ENCODE measurements at regions not wholly inside any gene's neighbourhood (a gene's known extent, or its start where the extent isn't known, plus 50 kb on each side); places are given as distances from the start of the nearest gene placed in this dataset.

DNA sequence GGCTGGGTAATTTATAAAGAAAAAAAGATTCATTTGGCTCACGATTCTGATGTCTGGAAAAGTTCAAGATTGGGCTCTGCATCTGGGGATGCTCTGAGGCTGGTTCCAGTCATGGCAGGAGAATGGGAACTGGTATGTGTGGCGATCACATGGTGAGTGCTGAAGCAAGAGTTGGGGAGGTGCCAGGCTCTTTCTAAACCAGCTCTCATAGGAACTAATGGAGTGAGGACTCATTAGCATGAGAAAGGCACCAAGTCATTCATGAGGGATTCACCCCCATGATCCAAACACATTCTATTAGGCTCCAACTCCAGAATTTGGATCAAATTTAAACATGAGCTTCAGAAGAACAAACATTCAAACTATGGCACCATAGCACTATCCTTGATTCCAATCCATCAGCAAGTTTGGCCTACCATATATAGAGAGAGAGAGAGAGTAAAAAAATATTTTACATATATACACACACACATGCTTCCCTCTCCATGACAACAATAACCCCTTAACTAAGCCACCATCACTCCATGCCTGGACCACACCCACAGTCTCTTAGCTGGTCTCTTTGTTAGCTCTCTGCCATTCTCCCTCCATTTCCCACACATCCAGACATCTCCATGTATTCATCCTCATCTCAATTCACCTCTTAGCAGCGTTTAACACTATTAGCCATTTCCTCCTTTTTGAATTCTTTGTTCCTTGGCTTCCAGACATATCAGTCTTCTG lies 57.9 kb downstream of the NPY start:
- ATAC-seq, result no peak
- no peak for TF ChIP-seq ISL1 (CRISPR knock-in tag; IDR thresholded peaks at IDR 0.05)
- TF ChIP-seq ZNF565 (CRISPR knock-in tag; conservative IDR thresholded peaks at IDR 0.05; ENCODE audit: low read depth), result no peak
- TF ChIP-seq ZNF70 (CRISPR knock-in tag; IDR thresholded peaks at IDR 0.05), result no peak
- no peak for TF ChIP-seq TCF4 (CRISPR knock-in tag; IDR thresholded peaks at IDR 0.05; ENCODE audit: borderline replicate concordance)
- TF ChIP-seq ARNTL (CRISPR knock-in tag; IDR thresholded peaks at IDR 0.05; ENCODE audit: borderline replicate concordance, low read depth), result no peak
- TF ChIP-seq ZFP30 (CRISPR knock-in tag; IDR thresholded peaks at IDR 0.05), result no peak
- no peak for TF ChIP-seq RARB (CRISPR knock-in tag; IDR thresholded peaks at IDR 0.05)
- TF ChIP-seq OSR1 (CRISPR knock-in tag; IDR thresholded peaks at IDR 0.05), result no peak
- no peak for TF ChIP-seq ESRRG (CRISPR knock-in tag; IDR thresholded peaks at IDR 0.05)
- TF ChIP-seq, protein P1, sequence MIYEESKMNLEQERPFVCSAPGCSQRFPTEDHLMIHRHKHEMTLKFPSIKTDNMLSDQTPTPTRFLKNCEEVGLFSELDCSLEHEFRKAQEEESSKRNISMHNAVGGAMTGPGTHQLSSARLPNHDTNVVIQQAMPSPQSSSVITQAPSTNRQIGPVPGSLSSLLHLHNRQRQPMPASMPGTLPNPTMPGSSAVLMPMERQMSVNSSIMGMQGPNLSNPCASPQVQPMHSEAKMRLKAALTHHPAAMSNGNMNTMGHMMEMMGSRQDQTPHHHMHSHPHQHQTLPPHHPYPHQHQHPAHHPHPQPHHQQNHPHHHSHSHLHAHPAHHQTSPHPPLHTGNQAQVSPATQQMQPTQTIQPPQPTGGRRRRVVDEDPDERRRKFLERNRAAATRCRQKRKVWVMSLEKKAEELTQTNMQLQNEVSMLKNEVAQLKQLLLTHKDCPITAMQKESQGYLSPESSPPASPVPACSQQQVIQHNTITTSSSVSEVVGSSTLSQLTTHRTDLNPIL (CRISPR knock-in tag; IDR thresholded peaks at IDR 0.05; ENCODE audit: low read depth), result no peak
- TF ChIP-seq ZC3H10 (CRISPR knock-in tag; IDR thresholded peaks at IDR 0.05), result no peak
- no peak for TF ChIP-seq ZNF8 (CRISPR knock-in tag; IDR thresholded peaks at IDR 0.05)
- TF ChIP-seq ZFP3 (CRISPR knock-in tag; IDR thresholded peaks at IDR 0.05), result no peak
- TF ChIP-seq, protein P2, sequence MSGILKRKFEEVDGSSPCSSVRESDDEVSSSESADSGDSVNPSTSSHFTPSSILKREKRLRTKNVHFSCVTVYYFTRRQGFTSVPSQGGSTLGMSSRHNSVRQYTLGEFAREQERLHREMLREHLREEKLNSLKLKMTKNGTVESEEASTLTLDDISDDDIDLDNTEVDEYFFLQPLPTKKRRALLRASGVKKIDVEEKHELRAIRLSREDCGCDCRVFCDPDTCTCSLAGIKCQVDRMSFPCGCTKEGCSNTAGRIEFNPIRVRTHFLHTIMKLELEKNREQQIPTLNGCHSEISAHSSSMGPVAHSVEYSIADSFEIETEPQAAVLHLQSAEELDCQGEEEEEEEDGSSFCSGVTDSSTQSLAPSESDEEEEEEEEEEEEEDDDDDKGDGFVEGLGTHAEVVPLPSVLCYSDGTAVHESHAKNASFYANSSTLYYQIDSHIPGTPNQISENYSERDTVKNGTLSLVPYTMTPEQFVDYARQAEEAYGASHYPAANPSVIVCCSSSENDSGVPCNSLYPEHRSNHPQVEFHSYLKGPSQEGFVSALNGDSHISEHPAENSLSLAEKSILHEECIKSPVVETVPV (CRISPR knock-in tag; IDR thresholded peaks at IDR 0.05), result no peak
- no peak for TF ChIP-seq GLIS3 (CRISPR knock-in tag; IDR thresholded peaks at IDR 0.05)
- TF ChIP-seq BACH2 (CRISPR knock-in tag; IDR thresholded peaks at IDR 0.05; ENCODE audit: borderline replicate concordance), result no peak
- TF ChIP-seq, protein P3, sequence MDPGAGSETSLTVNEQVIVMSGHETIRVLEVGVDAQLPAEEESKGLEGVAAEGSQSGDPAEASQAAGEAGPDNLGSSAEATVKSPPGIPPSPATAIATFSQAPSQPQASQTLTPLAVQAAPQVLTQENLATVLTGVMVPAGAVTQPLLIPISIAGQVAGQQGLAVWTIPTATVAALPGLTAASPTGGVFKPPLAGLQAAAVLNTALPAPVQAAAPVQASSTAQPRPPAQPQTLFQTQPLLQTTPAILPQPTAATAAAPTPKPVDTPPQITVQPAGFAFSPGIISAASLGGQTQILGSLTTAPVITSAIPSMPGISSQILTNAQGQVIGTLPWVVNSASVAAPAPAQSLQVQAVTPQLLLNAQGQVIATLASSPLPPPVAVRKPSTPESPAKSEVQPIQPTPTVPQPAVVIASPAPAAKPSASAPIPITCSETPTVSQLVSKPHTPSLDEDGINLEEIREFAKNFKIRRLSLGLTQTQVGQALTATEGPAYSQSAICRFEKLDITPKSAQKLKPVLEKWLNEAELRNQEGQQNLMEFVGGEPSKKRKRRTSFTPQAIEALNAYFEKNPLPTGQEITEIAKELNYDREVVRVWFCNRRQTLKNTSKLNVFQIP (CRISPR knock-in tag; IDR thresholded peaks at IDR 0.05; ENCODE audit: borderline replicate concordance, low read depth), result no peak
- TF ChIP-seq, protein P4, sequence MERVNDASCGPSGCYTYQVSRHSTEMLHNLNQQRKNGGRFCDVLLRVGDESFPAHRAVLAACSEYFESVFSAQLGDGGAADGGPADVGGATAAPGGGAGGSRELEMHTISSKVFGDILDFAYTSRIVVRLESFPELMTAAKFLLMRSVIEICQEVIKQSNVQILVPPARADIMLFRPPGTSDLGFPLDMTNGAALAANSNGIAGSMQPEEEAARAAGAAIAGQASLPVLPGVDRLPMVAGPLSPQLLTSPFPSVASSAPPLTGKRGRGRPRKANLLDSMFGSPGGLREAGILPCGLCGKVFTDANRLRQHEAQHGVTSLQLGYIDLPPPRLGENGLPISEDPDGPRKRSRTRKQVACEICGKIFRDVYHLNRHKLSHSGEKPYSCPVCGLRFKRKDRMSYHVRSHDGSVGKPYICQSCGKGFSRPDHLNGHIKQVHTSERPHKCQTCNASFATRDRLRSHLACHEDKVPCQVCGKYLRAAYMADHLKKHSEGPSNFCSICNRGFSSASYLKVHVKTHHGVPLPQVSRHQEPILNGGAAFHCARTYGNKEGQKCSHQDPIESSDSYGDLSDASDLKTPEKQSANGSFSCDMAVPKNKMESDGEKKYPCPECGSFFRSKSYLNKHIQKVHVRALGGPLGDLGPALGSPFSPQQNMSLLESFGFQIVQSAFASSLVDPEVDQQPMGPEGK (CRISPR knock-in tag; IDR thresholded peaks at IDR 0.05; ENCODE audit: borderline replicate concordance), result no peak
- TF ChIP-seq, protein P5, sequence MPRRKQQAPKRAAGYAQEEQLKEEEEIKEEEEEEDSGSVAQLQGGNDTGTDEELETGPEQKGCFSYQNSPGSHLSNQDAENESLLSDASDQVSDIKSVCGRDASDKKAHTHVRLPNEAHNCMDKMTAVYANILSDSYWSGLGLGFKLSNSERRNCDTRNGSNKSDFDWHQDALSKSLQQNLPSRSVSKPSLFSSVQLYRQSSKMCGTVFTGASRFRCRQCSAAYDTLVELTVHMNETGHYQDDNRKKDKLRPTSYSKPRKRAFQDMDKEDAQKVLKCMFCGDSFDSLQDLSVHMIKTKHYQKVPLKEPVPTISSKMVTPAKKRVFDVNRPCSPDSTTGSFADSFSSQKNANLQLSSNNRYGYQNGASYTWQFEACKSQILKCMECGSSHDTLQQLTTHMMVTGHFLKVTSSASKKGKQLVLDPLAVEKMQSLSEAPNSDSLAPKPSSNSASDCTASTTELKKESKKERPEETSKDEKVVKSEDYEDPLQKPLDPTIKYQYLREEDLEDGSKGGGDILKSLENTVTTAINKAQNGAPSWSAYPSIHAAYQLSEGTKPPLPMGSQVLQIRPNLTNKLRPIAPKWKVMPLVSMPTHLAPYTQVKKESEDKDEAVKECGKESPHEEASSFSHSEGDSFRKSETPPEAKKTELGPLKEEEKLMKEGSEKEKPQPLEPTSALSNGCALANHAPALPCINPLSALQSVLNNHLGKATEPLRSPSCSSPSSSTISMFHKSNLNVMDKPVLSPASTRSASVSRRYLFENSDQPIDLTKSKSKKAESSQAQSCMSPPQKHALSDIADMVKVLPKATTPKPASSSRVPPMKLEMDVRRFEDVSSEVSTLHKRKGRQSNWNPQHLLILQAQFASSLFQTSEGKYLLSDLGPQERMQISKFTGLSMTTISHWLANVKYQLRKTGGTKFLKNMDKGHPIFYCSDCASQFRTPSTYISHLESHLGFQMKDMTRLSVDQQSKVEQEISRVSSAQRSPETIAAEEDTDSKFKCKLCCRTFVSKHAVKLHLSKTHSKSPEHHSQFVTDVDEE (CRISPR knock-in tag; IDR thresholded peaks at IDR 0.05), result no peak

DNA sequence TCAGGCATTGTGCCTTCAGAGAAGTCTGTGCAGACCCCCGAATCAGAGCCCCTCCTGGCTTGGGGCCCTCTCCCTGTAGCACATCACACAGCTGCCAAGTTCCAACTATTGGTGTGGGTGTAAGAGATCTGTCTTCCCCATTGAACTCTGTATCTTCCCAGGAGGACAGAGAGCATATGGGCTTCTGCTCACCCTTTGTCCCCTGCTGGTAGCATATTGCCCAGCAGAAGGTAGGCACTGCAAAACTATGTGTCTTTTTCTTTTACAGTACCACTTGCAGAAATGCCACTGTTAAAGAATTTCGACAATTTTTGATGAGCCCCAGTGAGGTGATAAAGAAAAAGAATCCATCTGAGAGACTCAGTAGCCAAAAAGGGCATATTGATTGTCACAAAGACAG lies 59.6 kb downstream of the NPY start:
- ATAC-seq, result no peak
- TF ChIP-seq ESRRG (CRISPR knock-in tag; IDR thresholded peaks at IDR 0.05) (no peak), ISL1 (CRISPR knock-in tag; IDR thresholded peaks at IDR 0.05) (no peak), ZNF565 (CRISPR knock-in tag; conservative IDR thresholded peaks at IDR 0.05; ENCODE audit: low read depth) (no peak), OSR1 (CRISPR knock-in tag; IDR thresholded peaks at IDR 0.05) (no peak), ZNF8 (CRISPR knock-in tag; IDR thresholded peaks at IDR 0.05) (no peak), SNAI2 (CRISPR knock-in tag; IDR thresholded peaks at IDR 0.05) (no peak), RARB (CRISPR knock-in tag; IDR thresholded peaks at IDR 0.05) (no peak)
- TF ChIP-seq, protein P3 (CRISPR knock-in tag; IDR thresholded peaks at IDR 0.05; ENCODE audit: borderline replicate concordance, low read depth), result no peak
- TF ChIP-seq, protein P4 (CRISPR knock-in tag; IDR thresholded peaks at IDR 0.05; ENCODE audit: borderline replicate concordance), result no peak
- TF ChIP-seq, protein P2 (CRISPR knock-in tag; IDR thresholded peaks at IDR 0.05), result no peak
- TF ChIP-seq, protein P5 (CRISPR knock-in tag; IDR thresholded peaks at IDR 0.05), result no peak
